SU-DHL-6 (cell line): ENCODE measurements at regions not wholly inside any gene's neighbourhood (a gene's known extent, or its start where the extent isn't known, plus 50 kb on each side); places are given as distances from the start of the nearest gene placed in this dataset.

Source experiments
- CTCF ChIP-seq: fragments of 200-600 bp; sonication (generic); IDR thresholded peaks from one replicate; pipeline ENCODE4 v1.5.1; 2017; ENCODE audit warnings: antibody characterized with exemption, mild to moderate bottlenecking, low read length, moderate library complexity; ENCODE audit not compliant: insufficient read depth, poor library complexity, severe bottlenecking
- EZH2phosphoT487 ChIP-seq: fragments of 200-600 bp; sonication (generic), shearing (Covaris generic); conservative IDR thresholded peaks from 2 replicates; pipeline ENCODE4 v1.6.1; 2018; ENCODE audit warnings: mild to moderate bottlenecking, antibody characterized with exemption, low read length, moderate library complexity, mixed read lengths

- TF ChIP-seq EZH2phosphoT487 (no peak), CTCF (no peak)
Observed at GRCh38 chr2:562391-563364, 114.5 kb downstream of the TMEM18 start.
